PC-9 (cell line): ENCODE measurements at regions not wholly inside any gene's neighbourhood (a gene's known extent, or its start where the extent isn't known, plus 50 kb on each side); places are given as distances from the start of the nearest gene placed in this dataset.
"Not testable (repeated sequence)": the region's sequence is repeated elsewhere in the genome, so short reads cannot be mapped to it uniquely, and the experiment has no call there.

Experiments
- BruUV-seq: library from RNA; stranded (reverse); fragments of 400-500 nt; replicated peaks from 2 replicates; lab custom pipeline; 2021; lab: Mats Ljungman, UMichigan
- CTCF ChIA-PET: fragments of 300-600 bp; sonication (Branson Sonifier 250); formaldehyde crosslinking; loops from one replicate; lab custom pipeline; 2022; ENCODE audit warnings: antibody characterized with exemption; lab: Charles Lee
- POLR2A ChIA-PET: fragments of 300-600 bp; sonication (Branson Sonifier 250); formaldehyde crosslinking; loops from one replicate; lab custom pipeline; 2022; ENCODE audit warnings: antibody characterized with exemption; ENCODE audit not compliant: unreplicated experiment; lab: Charles Lee
- DNase-seq, 2 experiments: peaks; one replicate each; pipeline versions ENCODE4 v3.0.0 to v3.0.0-alpha.2; 2015 to 2022; ENCODE audit warnings: mixed read lengths in 1 of 2
- H2AFZ ChIP-seq: fragments of 200-600 bp; sonication (generic); 2 replicates; pipeline ENCODE4 v1.8.1; 2017; ENCODE audit warnings: antibody characterized with exemption
- H3F3A ChIP-seq: fragments of 200-600 bp; sonication (generic); 2 replicates; pipeline ENCODE4 v1.8.1; 2017; ENCODE audit warnings: antibody characterized with exemption, mild to moderate bottlenecking, low read depth; ENCODE audit not compliant: insufficient read depth
- H3K27ac ChIP-seq: fragments of 200-600 bp; sonication (generic); 2 replicates; pipeline ENCODE4 v1.6.1; 2016; ENCODE audit warnings: mixed run types
- H3K27me3 ChIP-seq: fragments of 200-600 bp; sonication (generic); 2 replicates; pipeline ENCODE4 v1.6.1; 2016; ENCODE audit warnings: low read depth, mixed run types; ENCODE audit not compliant: insufficient read depth
- H3K36me3 ChIP-seq: fragments of 200-600 bp; sonication (generic); 2 replicates; pipeline ENCODE4 v1.6.1; 2016; ENCODE audit warnings: low read depth, mixed run types
- H3K4me1 ChIP-seq: fragments of 200-600 bp; sonication (generic); replicated peaks from 2 replicates; pipeline ENCODE4 v1.6.1; 2016; ENCODE audit warnings: mixed run types; ENCODE audit not compliant: insufficient read depth
- H3K4me2 ChIP-seq: fragments of 200-600 bp; sonication (generic); 2 replicates; pipeline ENCODE4 v1.6.1; 2017; ENCODE audit warnings: mixed run types
- H3K4me3 ChIP-seq: fragments of 200-600 bp; sonication (generic); 2 replicates; pipeline ENCODE4 v1.6.1; 2016; ENCODE audit warnings: mixed run types
- H3K79me2 ChIP-seq: fragments of 200-600 bp; sonication (generic); 2 replicates; pipeline ENCODE4 v1.6.1; 2017; ENCODE audit warnings: low read depth, mixed run types
- H3K9me2 ChIP-seq: fragments of 200-600 bp; sonication (generic); 2 replicates; pipeline ENCODE4 v1.8.1; 2017; ENCODE audit warnings: mild to moderate bottlenecking; ENCODE audit not compliant: insufficient read depth
- H3K9me3 ChIP-seq: fragments of 200-600 bp; sonication (generic); 2 replicates; pipeline ENCODE4 v1.8.1; 2016; ENCODE audit warnings: low read depth; ENCODE audit not compliant: insufficient read depth
- H4K20me1 ChIP-seq: fragments of 200-600 bp; sonication (generic); 2 replicates; pipeline ENCODE4 v1.8.1; 2017; ENCODE audit not compliant: insufficient read depth
- CTCF ChIP-seq: fragments of 200-600 bp; sonication (generic); conservative IDR thresholded peaks from 2 replicates; pipeline ENCODE4 v1.6.1; 2017; ENCODE audit warnings: mixed run types, antibody characterized with exemption, mild to moderate bottlenecking, moderate library complexity
- EZH2 ChIP-seq: fragments of 200-600 bp; sonication (generic); IDR thresholded peaks from 2 replicates; pipeline ENCODE4 v1.8.0; 2017; ENCODE audit warnings: antibody characterized with exemption, low read depth
- intact Hi-C: fragments of 100-400 bp; cut with micrococcal nuclease; formaldehyde crosslinking; loops from one replicate; pipeline ENCODE4 v1.10.0; 2022; ENCODE audit not compliant: unreplicated experiment

DNA sequence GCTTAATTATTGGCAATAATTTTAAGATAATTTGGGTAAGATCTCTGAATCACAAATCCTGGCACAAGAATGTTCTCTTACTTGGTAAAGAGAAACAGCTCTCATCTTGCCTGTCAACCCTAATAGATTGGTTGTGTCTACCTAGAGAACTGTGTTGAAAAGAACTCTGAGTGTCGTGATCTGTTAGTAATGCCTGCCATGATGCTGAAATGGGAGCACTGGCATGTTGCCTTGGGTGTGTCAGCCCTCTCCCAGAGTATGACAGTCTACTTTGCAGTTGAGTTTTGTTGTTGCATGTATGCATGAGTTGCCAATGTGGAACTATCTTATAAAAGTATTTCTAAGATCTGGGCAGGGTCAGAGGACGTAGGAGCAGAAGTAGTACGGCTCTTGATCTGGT, 221.4 kb downstream of the MAF start:
- Histone ChIP-seq H3K27me3 (peaks cover 12% of the 10 kb centered on the region), H3K4me2 (no peak overlapping the region), H3K36me3 (no peaks in the 10 kb centered on the region), H2AFZ (no peak overlapping the region), H3K9me3 (no peaks in the 10 kb centered on the region), H3K4me1 (no peaks in the 10 kb centered on the region), H3K4me3 (no peak overlapping the region), H3K9me2 (no peaks in the 10 kb centered on the region), H4K20me1 (no peaks in the 10 kb centered on the region), H3K79me2 (no peaks in the 10 kb centered on the region), H3K27ac (no peak overlapping the region), H3F3A (no peaks in the 10 kb centered on the region)
- ChIA-PET POLR2A (no interaction called here), CTCF (no interaction called here)
- TF ChIP-seq EZH2 (no peak), CTCF (no peak)
- intact Hi-C loops = no loop called here
- no peak for DNase-seq
- BruUV-seq = no TSS peak

DNA sequence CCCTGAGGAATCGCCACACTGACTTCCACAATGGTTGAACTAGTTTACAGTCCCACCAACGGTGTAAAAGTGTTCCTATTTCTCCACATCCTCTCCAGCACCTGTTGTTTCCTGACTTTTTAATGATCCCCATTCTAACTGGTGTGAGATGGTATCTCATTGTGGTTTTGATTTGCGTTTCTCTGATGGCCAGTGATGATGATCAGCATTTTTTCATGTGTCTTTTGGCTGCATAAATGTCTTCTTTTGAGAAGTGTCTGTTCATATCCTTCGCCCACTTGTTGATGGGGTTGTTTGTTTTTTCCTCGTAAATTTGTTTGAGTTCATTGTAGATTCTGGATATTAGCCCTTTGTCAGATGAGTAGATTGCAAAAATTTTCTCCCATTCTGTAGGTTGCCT, 223.5 kb downstream of the MAF start:
- H3F3A ChIP-seq, H3K79me2 ChIP-seq, BruUV-seq, DNase-seq, H3K4me2 ChIP-seq, H3K9me2 ChIP-seq, H4K20me1 ChIP-seq, POLR2A ChIA-PET, H3K4me3 ChIP-seq, CTCF ChIA-PET, H3K36me3 ChIP-seq, H2AFZ ChIP-seq, H3K27ac ChIP-seq, intact Hi-C loops, H3K9me3 ChIP-seq, H3K4me1 ChIP-seq: not testable (repeated sequence)
- peaks cover 13% of the 10 kb centered on the region for H3K27me3 ChIP-seq

GRCh38 chr16:79375351-79375750, 225.2 kb downstream of the MAF start:
- H3K4me1 ChIP-seq = no peaks in the 10 kb centered on the region
- H3K27ac ChIP-seq = no peak overlapping the region
- H3K79me2 ChIP-seq = no peaks in the 10 kb centered on the region
- no peaks in the 10 kb centered on the region for H3F3A ChIP-seq
- no peaks in the 10 kb centered on the region for H3K36me3 ChIP-seq
- ChIA-PET CTCF (no interaction called here), POLR2A (no interaction called here)
- no peak overlapping the region for H2AFZ ChIP-seq
- no peaks in the 10 kb centered on the region for H3K9me2 ChIP-seq
- intact Hi-C loops = no loop called here
- no peak overlapping the region for H3K4me2 ChIP-seq
- no peak overlapping the region for H3K4me3 ChIP-seq
- peaks cover 6% of the 10 kb centered on the region for H3K27me3 ChIP-seq
- no peak for TF ChIP-seq CTCF
- no peak for TF ChIP-seq EZH2
- no peaks in the 10 kb centered on the region for H4K20me1 ChIP-seq
- BruUV-seq = no TSS peak
- no peak for DNase-seq
- H3K9me3 ChIP-seq = no peaks in the 10 kb centered on the region

GRCh38 chr16:79372503-79373184, 227.9 kb downstream of the MAF start:
- Histone ChIP-seq H3K36me3 (no peaks in the 10 kb centered on the region), H3K4me3 (no peak overlapping the region), H3K9me2 (no peaks in the 10 kb centered on the region), H3K4me1 (no peaks in the 10 kb centered on the region), H3K79me2 (no peaks in the 10 kb centered on the region), H3K27ac (no peak overlapping the region), H2AFZ (no peak overlapping the region), H3K9me3 (no peaks in the 10 kb centered on the region), H3K4me2 (no peak overlapping the region), H4K20me1 (no peaks in the 10 kb centered on the region), H3F3A (no peaks in the 10 kb centered on the region), H3K27me3 (peaks cover 6% of the 10 kb centered on the region)
- no TSS peak for BruUV-seq
- DNase-seq = no peak
- ChIA-PET POLR2A (no interaction called here), CTCF (no interaction called here)
- no peak for TF ChIP-seq EZH2
- TF ChIP-seq CTCF = no peak
- intact Hi-C loops = no loop called here
